ENCODE measurements at regions not wholly inside any gene's neighbourhood (a gene's known extent, or its start where the extent isn't known, plus 50 kb on each side); places are given as distances from the start of the nearest gene placed in this dataset.

DNA sequence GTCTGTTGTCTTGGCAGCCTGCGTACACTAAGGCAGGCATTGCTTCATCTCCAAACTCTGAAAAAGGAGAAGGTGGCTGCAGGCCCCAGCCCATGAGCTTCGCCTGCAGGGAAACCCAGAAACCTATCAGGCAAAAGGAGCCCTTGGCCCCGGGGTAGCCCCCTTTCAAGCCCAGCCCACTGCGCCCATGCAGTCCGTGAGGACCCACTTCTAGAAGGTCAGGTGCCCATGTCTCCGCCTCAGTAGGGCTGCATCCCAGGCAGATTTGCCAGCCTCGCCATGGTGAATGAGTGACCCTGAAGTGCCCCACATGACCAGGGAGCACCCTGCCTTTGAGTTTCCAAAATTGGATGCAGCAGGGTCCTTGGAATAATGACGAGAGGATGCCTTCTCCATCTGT lies 1158.4 kb downstream of the BRD1 start:
- POLR2A ChIA-PET: no interaction called here
- TF ChIP-seq YY2 (tag by site-specific recombination; IDR thresholded peaks at IDR 0.05) (no peak), ZNF654 (tag by site-specific recombination; IDR thresholded peaks at IDR 0.05; ENCODE audit: low read depth) (no peak), ZNF214 (tag by site-specific recombination; IDR thresholded peaks at IDR 0.05; ENCODE audit: borderline replicate concordance) (no peak), BCL11B (tag by site-specific recombination; IDR thresholded peaks at IDR 0.05; ENCODE audit: low read depth) (no peak), ZNF37A (tag by site-specific recombination; IDR thresholded peaks at IDR 0.05) (no peak), ZNF830 (tag by site-specific recombination; IDR thresholded peaks at IDR 0.05; ENCODE audit: low read depth) (no peak), ZNF133 (tag by site-specific recombination; IDR thresholded peaks at IDR 0.05) (no peak), EGR2 (tag by site-specific recombination; IDR thresholded peaks at IDR 0.05; ENCODE audit: low read depth) (no peak), KLF10 (tag by site-specific recombination; IDR thresholded peaks at IDR 0.05) (no peak), ZNF16 (tag by site-specific recombination; IDR thresholded peaks at IDR 0.05; ENCODE audit: low read depth) (no peak), ZNF114 (tag by site-specific recombination; IDR thresholded peaks at IDR 0.05) (no peak), ZNF664 (tag by site-specific recombination; IDR thresholded peaks at IDR 0.05) (no peak), ZNF629 (tag by site-specific recombination; IDR thresholded peaks at IDR 0.05) (no peak), ZNF529 (tag by site-specific recombination; IDR thresholded peaks at IDR 0.05; ENCODE audit: insufficient replicate concordance) (no peak), ZNF121 (tag by site-specific recombination; IDR thresholded peaks at IDR 0.05) (no peak), ZNF302 (tag by site-specific recombination; IDR thresholded peaks at IDR 0.05; ENCODE audit: low read depth) (no peak), ZNF548 (tag by site-specific recombination; IDR thresholded peaks at IDR 0.05) (no peak)
- TF ChIP-seq, protein P1, sequence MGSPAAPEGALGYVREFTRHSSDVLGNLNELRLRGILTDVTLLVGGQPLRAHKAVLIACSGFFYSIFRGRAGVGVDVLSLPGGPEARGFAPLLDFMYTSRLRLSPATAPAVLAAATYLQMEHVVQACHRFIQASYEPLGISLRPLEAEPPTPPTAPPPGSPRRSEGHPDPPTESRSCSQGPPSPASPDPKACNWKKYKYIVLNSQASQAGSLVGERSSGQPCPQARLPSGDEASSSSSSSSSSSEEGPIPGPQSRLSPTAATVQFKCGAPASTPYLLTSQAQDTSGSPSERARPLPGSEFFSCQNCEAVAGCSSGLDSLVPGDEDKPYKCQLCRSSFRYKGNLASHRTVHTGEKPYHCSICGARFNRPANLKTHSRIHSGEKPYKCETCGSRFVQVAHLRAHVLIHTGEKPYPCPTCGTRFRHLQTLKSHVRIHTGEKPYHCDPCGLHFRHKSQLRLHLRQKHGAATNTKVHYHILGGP (tag by site-specific recombination; IDR thresholded peaks at IDR 0.05): no peak
- H3K27ac ChIP-seq (ENCODE audit: extremely low read depth, low read depth, low read length): no peak overlapping the region
- no peaks in the 10 kb centered on the region for H3K36me3 ChIP-seq (ENCODE audit: control insufficient read depth in 2 of 2, insufficient read depth in 1 of 2, low read length in 2 of 2)
- H3K4me3 ChIP-seq (ENCODE audit: low read depth, low read length): no peak overlapping the region
- no peaks in the 10 kb centered on the region for H3K9me3 ChIP-seq (ENCODE audit: control insufficient read depth, insufficient read depth, low read depth, low read length)
- H3K4me1 ChIP-seq (ENCODE audit: control insufficient read depth, insufficient read depth, low read length): no peaks in the 10 kb centered on the region
- CTCF ChIA-PET: no interaction called here

DNA sequence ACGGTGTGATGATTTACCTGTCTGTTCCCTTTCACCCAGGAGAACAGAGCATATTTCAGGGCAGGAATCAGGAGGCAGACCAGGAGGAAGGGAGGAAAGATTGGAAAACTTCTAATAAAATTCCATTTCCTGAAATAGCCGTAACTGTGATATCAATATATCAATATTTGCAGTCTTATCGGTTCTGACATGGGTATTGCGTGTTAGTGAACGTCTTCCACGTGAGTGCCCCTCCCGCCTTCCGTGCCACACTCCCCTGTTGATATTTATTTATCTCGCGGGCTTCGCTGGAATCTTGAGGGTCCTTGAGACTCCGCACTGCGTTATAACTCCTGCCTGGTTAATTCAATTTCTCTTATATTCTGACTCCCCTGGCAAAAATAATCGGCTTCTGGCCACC lies 1160.4 kb downstream of the BRD1 start:
- H3K27ac ChIP-seq (ENCODE audit: extremely low read depth, low read depth, low read length): no peak overlapping the region
- no peaks in the 10 kb centered on the region for H3K36me3 ChIP-seq (ENCODE audit: control insufficient read depth in 2 of 2, insufficient read depth in 1 of 2, low read length in 2 of 2)
- no peaks in the 10 kb centered on the region for H3K4me1 ChIP-seq (ENCODE audit: control insufficient read depth, insufficient read depth, low read length)
- no peak overlapping the region for H3K4me3 ChIP-seq (ENCODE audit: low read depth, low read length)
- POLR2A ChIA-PET: no interaction called here
- no peaks in the 10 kb centered on the region for H3K9me3 ChIP-seq (ENCODE audit: control insufficient read depth, insufficient read depth, low read depth, low read length)
- CTCF ChIA-PET: no interaction called here
- TF ChIP-seq ZNF707 (tag by site-specific recombination; IDR thresholded peaks at IDR 0.05) (no peak), SCRT1 (tag by site-specific recombination; IDR thresholded peaks at IDR 0.05; ENCODE audit: borderline replicate concordance) (no peak), GLIS2 (tag by site-specific recombination; IDR thresholded peaks at IDR 0.05) (no peak), BCL11A (tag by site-specific recombination; IDR thresholded peaks at IDR 0.05; ENCODE audit: low read depth) (no peak), GLI4 (tag by site-specific recombination; IDR thresholded peaks at IDR 0.05) (no peak), ZNF223 (tag by site-specific recombination; IDR thresholded peaks at IDR 0.05) (no peak), ZXDB (tag by site-specific recombination; IDR thresholded peaks at IDR 0.05) (no peak), ZNF350 (tag by site-specific recombination; IDR thresholded peaks at IDR 0.05) (no peak), ZNF701 (tag by site-specific recombination; IDR thresholded peaks at IDR 0.05) (no peak)
- TF ChIP-seq, protein P2, sequence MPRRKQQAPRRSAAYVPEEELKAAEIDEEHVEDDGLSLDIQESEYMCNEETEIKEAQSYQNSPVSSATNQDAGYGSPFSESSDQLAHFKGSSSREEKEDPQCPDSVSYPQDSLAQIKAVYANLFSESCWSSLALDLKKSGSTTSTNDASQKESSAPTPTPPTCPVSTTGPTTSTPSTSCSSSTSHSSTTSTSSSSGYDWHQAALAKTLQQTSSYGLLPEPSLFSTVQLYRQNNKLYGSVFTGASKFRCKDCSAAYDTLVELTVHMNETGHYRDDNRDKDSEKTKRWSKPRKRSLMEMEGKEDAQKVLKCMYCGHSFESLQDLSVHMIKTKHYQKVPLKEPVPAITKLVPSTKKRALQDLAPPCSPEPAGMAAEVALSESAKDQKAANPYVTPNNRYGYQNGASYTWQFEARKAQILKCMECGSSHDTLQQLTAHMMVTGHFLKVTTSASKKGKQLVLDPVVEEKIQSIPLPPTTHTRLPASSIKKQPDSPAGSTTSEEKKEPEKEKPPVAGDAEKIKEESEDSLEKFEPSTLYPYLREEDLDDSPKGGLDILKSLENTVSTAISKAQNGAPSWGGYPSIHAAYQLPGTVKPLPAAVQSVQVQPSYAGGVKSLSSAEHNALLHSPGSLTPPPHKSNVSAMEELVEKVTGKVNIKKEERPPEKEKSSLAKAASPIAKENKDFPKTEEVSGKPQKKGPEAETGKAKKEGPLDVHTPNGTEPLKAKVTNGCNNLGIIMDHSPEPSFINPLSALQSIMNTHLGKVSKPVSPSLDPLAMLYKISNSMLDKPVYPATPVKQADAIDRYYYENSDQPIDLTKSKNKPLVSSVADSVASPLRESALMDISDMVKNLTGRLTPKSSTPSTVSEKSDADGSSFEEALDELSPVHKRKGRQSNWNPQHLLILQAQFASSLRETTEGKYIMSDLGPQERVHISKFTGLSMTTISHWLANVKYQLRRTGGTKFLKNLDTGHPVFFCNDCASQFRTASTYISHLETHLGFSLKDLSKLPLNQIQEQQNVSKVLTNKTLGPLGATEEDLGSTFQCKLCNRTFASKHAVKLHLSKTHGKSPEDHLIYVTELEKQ (tag by site-specific recombination; IDR thresholded peaks at IDR 0.05; ENCODE audit: borderline replicate concordance): no peak
- TF ChIP-seq, protein P3, sequence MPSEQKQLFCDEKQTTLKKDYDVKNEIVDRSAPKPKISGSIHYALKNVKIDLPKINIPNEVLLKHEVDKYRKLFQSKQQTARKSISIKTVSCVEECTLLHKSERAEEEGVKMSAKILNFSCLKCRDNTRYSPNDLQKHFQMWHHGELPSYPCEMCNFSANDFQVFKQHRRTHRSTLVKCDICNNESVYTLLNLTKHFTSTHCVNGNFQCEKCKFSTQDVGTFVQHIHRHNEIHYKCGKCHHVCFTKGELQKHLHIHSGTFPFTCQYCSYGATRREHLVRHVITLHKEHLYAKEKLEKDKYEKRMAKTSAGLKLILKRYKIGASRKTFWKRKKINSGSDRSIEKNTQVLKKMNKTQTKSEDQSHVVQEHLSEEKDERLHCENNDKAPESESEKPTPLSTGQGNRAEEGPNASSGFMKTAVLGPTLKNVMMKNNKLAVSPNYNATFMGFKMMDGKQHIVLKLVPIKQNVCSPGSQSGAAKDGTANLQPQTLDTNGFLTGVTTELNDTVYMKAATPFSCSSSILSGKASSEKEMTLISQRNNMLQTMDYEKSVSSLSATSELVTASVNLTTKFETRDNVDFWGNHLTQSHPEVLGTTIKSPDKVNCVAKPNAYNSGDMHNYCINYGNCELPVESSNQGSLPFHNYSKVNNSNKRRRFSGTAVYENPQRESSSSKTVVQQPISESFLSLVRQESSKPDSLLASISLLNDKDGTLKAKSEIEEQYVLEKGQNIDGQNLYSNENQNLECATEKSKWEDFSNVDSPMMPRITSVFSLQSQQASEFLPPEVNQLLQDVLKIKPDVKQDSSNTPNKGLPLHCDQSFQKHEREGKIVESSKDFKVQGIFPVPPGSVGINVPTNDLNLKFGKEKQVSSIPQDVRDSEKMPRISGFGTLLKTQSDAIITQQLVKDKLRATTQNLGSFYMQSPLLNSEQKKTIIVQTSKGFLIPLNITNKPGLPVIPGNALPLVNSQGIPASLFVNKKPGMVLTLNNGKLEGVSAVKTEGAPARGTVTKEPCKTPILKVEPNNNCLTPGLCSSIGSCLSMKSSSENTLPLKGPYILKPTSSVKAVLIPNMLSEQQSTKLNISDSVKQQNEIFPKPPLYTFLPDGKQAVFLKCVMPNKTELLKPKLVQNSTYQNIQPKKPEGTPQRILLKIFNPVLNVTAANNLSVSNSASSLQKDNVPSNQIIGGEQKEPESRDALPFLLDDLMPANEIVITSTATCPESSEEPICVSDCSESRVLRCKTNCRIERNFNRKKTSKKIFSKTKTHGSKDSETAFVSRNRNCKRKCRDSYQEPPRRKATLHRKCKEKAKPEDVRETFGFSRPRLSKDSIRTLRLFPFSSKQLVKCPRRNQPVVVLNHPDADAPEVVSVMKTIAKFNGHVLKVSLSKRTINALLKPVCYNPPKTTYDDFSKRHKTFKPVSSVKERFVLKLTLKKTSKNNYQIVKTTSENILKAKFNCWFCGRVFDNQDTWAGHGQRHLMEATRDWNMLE (tag by site-specific recombination; conservative IDR thresholded peaks at IDR 0.05; ENCODE audit: low read depth): no peak
